IPS-15b (cell line): ENCODE measurements at regions not wholly inside any gene's neighbourhood (a gene's known extent, or its start where the extent isn't known, plus 50 kb on each side); places are given as distances from the start of the nearest gene placed in this dataset.

Experiments used
- H3K27me3 ChIP-seq: one replicate; pipeline ENCODE4 v1.6.1; 2013; ENCODE audit warnings: low read length; ENCODE audit not compliant: control insufficient read depth, insufficient read depth
- H3K36me3 ChIP-seq: one replicate; pipeline ENCODE4 v1.6.1; 2013; ENCODE audit warnings: low read length; ENCODE audit not compliant: control insufficient read depth, insufficient read depth
- H3K4me1 ChIP-seq: one replicate; pipeline ENCODE4 v1.6.1; 2013; ENCODE audit warnings: mild to moderate bottlenecking, low read length; ENCODE audit not compliant: control insufficient read depth, insufficient read depth
- H3K4me3 ChIP-seq: one replicate; pipeline ENCODE4 v1.5.1; 2013; ENCODE audit warnings: low read depth, low read length
- H3K9ac ChIP-seq: one replicate; pipeline ENCODE4 v1.6.1; 2013; ENCODE audit warnings: low read depth, mild to moderate bottlenecking, low read length
- H3K9me3 ChIP-seq: one replicate; pipeline ENCODE4 v1.6.1; 2013; ENCODE audit warnings: mild to moderate bottlenecking, low read length; ENCODE audit not compliant: control insufficient read depth, insufficient read depth

DNA sequence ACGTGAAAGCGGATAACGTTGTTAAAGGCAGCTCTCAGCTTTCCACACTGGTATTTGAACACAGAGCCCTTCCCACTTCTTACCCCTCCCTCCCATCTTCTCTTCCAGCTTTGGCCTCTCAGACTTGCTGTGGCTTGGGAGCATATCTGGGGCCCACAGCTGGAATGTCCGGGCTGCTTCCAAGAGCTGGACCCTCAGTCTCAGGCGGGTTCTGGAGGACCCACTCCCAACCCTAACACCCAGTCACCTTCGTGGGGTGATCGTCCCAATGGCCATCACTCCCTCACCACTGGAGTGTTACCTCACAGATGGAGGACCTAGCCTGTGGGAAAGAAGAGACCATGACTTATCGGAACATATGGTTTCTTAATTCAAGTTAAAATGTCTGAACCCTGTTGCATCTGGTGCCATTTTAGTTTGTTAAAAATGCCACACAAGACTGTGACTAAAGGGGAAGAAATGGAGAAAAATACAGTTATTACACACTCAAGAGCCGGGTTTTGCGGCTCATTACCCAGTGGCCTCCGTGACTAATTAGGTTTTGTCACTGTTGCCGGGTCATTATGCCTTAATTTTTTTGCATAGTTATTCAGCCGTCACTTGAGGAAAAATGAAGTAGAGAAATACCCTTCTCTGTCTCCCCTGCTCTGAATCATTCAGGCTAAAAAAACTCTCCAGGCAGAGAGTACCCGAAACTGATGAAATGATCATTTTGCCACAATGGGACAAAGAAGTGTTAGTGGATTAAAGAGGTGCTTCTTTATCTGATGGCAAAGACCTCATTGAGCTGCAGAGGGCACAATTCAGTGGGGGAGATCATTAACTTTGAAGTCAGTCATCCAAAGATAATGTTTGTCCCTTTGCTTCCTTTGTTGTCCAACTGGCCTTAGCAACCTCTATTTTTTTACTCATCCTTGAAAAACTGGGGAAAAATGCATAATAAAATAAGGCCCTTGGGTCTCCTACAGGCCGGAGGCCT is 87.2 kb upstream of the HTATIP2 start:
- no peaks in the 10 kb centered on the region for H3K36me3 ChIP-seq
- no peak overlapping the region for H3K9ac ChIP-seq
- H3K9me3 ChIP-seq = no peaks in the 10 kb centered on the region
- H3K27me3 ChIP-seq = no peaks in the 10 kb centered on the region
- H3K4me1 ChIP-seq = no peaks in the 10 kb centered on the region
- no peak overlapping the region for H3K4me3 ChIP-seq

DNA sequence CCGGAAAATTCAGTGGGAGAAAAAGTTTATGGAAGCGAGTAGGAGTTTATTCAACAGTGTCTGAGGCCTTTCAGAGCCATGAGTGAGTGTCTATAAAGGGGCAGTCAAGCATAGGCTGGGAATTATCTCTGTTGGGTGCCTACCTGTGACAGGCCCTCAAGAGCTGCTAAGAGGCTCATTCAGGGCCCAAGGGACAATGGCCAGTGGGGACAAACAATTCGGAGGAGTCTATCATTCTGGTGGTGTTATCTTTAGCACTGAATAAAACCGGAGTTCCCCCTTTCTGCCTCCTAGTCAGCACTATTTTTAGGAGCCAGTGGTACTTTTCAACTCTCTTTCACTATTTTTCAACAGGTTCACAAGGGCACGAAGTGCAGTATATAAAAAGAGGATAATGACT is 89.5 kb upstream of the HTATIP2 start:
- Histone ChIP-seq H3K9me3 (no peaks in the 10 kb centered on the region), H3K9ac (no peak overlapping the region), H3K4me1 (no peaks in the 10 kb centered on the region), H3K36me3 (no peaks in the 10 kb centered on the region), H3K4me3 (no peak overlapping the region), H3K27me3 (no peaks in the 10 kb centered on the region)

DNA sequence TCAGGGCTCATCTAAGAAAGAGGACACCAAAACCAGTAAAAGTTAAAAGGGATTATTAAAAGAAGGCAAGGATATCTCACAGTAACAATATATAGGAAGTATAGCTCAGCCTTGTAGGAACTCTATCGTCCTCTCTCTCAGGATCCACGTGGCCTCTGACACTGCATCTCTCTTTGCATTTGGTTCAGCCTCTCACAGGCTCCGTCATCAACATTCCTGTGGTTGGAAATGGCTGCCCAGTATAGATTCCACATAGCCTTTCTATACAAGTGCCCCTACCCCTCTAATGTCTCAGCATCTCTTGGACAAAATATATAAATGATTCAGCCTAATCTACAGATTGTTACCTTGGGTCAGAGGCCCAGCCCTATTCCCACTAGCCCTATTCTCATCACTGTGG is 101.3 kb upstream of the DBX1 start:
- H3K9ac ChIP-seq = no peak overlapping the region
- H3K9me3 ChIP-seq = no peaks in the 10 kb centered on the region
- H3K27me3 ChIP-seq = no peaks in the 10 kb centered on the region
- no peak overlapping the region for H3K4me3 ChIP-seq
- H3K36me3 ChIP-seq = no peaks in the 10 kb centered on the region
- H3K4me1 ChIP-seq = no peaks in the 10 kb centered on the region

DNA sequence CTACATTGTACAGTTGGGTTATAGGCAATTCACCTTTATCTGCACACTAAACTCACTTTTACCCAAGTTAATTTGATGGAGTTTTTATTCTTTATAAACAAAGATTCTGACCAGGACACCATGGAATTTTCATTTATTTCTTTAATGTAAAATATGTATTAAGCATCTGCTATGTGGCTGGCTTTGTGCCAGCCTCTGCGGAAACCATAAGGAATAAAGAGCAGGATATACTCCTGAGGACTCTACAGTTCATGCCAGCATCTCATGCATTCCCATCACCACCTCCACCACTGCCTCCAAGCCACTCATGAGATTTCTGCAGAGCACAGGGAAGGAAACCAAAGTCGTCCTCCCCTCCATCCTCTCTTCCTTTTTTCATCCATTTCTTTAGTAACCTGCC is 100.0 kb upstream of the DBX1 start:
- Histone ChIP-seq H3K36me3 (no peaks in the 10 kb centered on the region), H3K9me3 (no peaks in the 10 kb centered on the region), H3K4me3 (no peak overlapping the region), H3K4me1 (no peaks in the 10 kb centered on the region), H3K27me3 (no peaks in the 10 kb centered on the region), H3K9ac (no peak overlapping the region)

DNA sequence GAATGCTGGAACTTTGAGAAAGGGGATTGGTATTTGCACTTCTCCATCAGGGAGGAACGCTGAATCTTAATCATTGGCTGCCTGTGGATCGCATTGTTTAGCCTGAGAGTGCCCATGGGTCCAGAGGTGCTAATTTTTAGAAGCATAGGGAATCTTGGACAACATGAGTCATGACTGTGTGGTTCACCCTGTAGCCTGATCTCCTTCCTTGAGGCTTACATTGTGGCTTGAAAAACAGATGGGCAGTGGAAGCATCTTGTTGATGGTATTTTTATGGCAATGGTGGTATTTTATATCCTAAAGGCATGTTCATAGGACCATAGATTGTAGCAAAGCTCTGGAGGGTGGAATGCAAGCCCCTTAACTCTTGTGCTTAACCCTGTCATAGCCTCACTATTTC is 99.2 kb upstream of the DBX1 start:
- Histone ChIP-seq H3K4me3 (no peak overlapping the region), H3K36me3 (no peaks in the 10 kb centered on the region), H3K9me3 (no peaks in the 10 kb centered on the region), H3K27me3 (no peaks in the 10 kb centered on the region), H3K9ac (no peak overlapping the region), H3K4me1 (no peaks in the 10 kb centered on the region)

DNA sequence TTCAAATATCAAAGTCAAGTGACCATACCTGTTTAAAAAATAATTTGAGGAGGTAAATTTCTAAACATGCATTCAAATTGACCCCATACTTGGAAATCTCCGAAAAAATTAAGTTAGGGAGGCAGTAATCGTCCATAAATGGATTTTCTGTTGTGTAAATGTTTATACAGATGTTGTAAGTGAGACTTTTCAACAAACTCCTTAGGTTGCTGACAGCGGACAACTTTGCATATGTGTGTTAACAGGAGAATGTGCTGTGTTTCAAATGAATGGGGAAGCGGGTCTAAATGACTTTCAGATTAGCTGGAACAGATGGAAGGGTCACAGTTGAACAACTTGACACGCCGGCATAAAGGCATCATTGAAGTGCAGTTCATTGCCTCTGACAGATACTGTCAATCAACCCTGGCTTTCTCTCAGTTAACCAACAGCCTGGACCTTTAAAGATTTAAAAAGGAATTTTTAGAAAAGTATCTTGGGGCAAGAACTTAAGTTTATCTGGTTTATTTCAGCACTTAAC is 98.2 kb upstream of the DBX1 start:
- Histone ChIP-seq H3K9me3 (no peaks in the 10 kb centered on the region), H3K4me1 (no peaks in the 10 kb centered on the region), H3K4me3 (no peak overlapping the region), H3K27me3 (peaks cover 5% of the 10 kb centered on the region), H3K36me3 (no peaks in the 10 kb centered on the region), H3K9ac (no peak overlapping the region)

DNA sequence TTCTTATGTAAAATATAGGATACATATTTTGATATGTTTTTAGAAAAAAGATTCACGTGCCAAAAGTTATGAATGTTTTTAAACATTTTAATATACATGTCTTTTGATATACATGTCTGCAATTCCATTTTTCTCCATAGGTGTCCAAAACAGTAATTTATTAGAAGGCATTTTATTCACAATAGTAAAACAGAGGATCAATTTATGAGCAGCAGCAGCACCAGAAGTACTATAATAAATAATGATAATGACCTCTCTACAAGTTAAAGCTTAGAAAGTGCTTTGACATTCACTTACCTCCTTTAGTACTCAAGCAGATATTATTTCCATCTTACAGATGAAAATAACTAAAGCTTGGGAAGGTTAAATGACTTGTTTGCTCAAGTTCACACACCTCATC is 96.7 kb upstream of the DBX1 start:
- Histone ChIP-seq H3K4me3 (no peak overlapping the region), H3K9me3 (no peaks in the 10 kb centered on the region), H3K9ac (no peak overlapping the region), H3K27me3 (peaks cover 5% of the 10 kb centered on the region), H3K4me1 (no peaks in the 10 kb centered on the region), H3K36me3 (no peaks in the 10 kb centered on the region)

DNA sequence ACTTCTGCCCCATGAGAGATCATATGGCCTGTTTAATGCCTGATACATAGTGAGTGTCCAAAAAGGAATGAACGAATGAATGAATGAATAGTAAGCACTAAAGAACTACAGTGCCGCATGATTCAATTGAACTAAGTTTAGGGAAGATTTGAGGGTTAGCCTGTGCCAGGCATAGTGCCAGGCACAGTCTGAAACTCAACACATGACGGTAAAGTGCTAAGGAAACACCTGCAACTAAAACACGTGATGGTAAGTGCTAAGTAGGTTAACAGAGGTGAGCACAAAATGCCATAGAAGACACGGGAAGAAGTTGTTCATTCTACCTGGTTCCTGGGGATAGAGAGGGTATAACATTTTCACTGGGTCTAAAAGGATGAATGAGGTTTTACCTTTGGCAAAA is 93.5 kb upstream of the DBX1 start:
- H3K9ac ChIP-seq = no peak overlapping the region
- H3K27me3 ChIP-seq = peaks cover 16% of the 10 kb centered on the region
- H3K9me3 ChIP-seq = no peaks in the 10 kb centered on the region
- no peaks in the 10 kb centered on the region for H3K36me3 ChIP-seq
- peaks cover 5% of the 10 kb centered on the region for H3K4me1 ChIP-seq
- no peak overlapping the region for H3K4me3 ChIP-seq

DNA sequence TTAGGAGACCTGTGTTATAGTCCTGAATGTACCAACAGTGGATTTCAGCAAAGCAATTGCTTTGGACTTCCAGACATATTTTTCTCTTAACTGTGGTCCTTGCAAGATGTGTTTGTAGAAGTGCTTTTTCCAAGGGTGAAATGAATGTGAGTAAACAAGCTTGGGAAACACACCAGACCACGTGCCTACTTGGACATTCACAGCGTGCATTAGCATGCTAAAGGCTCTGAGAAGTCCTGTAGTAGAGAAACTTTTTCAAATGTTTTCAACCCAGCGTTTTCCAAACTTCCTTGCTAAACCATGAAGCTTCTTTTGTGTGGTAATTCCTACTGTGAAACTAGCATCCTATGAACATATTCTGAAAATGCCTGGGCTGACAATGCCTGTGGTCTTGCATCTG is 91.2 kb upstream of the DBX1 start:
- peaks cover 21% of the 10 kb centered on the region for H3K4me1 ChIP-seq
- H3K4me3 ChIP-seq = no peak overlapping the region
- peaks cover 20% of the 10 kb centered on the region for H3K27me3 ChIP-seq
- no peak overlapping the region for H3K9ac ChIP-seq
- no peaks in the 10 kb centered on the region for H3K9me3 ChIP-seq
- H3K36me3 ChIP-seq = no peaks in the 10 kb centered on the region

DNA sequence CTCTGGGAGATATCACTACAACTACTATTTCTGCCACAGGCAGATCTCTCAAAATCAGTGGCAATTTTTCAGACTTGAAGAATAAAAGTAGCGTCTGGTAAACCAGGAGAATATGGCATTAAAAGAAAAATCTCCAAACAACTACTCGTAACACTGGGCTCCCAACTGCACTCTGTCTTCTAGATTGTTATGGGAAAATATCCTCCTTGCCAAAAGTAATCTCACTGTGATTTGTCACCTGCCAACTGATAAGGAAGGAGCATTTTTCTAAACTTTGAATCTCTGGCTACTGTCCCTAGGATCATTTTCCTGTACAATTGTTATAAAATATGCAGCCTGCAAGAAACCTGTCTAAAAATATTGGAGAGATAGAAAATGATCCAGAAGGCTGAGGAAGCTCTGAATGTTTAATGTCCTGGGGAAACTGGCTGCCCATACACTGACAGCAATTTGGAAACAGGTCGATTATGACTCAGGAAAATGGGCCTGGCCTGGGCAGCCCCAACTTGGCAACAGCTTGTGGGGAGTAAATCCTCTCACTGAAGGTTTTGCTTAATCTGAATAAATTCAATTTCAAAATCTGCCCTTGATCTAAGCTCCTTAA is 90.5 kb upstream of the DBX1 start:
- peaks cover 20% of the 10 kb centered on the region for H3K27me3 ChIP-seq

DNA sequence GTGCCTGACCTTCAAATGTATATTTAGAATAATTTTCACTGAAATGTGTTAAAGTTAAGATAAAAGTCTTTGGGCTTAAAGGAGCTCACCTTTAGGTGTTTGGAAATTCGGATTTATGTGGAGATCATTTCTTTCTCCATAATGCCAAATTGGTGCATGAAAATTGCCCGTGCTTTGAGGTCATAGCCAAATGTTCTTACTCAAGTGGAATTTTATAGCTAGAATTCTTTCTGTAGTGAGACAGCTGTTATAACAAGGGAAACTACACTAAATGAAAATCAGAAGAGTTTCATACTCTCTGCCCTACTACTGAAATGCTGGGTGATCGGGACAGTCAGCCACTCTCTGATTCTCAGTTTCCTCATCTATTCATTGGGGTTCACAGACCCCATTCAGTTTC is 89.5 kb upstream of the DBX1 start:
- no peaks in the 10 kb centered on the region for H3K36me3 ChIP-seq
- H3K27me3 ChIP-seq = peaks cover 20% of the 10 kb centered on the region
- H3K9me3 ChIP-seq = no peaks in the 10 kb centered on the region
- H3K4me1 ChIP-seq = peaks cover 23% of the 10 kb centered on the region
- H3K9ac ChIP-seq = no peak overlapping the region
- H3K4me3 ChIP-seq = no peak overlapping the region

More for the DNA sequence above, 90.5 kb upstream of the DBX1 start:
- peaks cover 23% of the 10 kb centered on the region for H3K4me1 ChIP-seq
- H3K9ac ChIP-seq = no peak overlapping the region
- no peaks in the 10 kb centered on the region for H3K9me3 ChIP-seq
- no peak overlapping the region for H3K4me3 ChIP-seq
- H3K36me3 ChIP-seq = no peaks in the 10 kb centered on the region

DNA sequence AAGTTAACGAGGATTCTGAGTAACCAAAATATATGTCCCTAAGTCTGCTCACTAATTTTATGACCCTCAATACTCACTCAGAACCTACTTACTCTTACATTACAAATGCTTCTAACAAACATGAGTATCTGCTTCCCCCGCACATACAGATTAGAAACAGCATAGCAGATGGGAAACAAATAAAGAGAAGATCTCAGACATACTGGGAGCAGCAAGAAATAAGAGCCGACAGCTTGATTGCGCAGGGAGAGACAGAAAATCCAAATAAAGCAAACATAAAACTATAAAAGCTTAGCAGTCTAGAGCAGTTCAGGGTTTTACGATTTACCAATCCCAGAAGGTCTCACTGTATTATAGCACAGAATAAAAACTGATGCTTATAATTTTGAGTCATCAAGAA is 89.1 kb upstream of the DBX1 start:
- Histone ChIP-seq H3K4me1 (peaks cover 23% of the 10 kb centered on the region), H3K36me3 (no peaks in the 10 kb centered on the region), H3K9ac (no peak overlapping the region), H3K4me3 (no peak overlapping the region), H3K9me3 (no peaks in the 10 kb centered on the region), H3K27me3 (peaks cover 20% of the 10 kb centered on the region)
